ENCODE measurements at regions not wholly inside any gene's neighbourhood (a gene's known extent, or its start where the extent isn't known, plus 50 kb on each side); places are given as distances from the start of the nearest gene placed in this dataset.
"Not testable (repeated sequence)": the region's sequence is repeated elsewhere in the genome, so short reads cannot be mapped to it uniquely, and the experiment has no call there.

DNA sequence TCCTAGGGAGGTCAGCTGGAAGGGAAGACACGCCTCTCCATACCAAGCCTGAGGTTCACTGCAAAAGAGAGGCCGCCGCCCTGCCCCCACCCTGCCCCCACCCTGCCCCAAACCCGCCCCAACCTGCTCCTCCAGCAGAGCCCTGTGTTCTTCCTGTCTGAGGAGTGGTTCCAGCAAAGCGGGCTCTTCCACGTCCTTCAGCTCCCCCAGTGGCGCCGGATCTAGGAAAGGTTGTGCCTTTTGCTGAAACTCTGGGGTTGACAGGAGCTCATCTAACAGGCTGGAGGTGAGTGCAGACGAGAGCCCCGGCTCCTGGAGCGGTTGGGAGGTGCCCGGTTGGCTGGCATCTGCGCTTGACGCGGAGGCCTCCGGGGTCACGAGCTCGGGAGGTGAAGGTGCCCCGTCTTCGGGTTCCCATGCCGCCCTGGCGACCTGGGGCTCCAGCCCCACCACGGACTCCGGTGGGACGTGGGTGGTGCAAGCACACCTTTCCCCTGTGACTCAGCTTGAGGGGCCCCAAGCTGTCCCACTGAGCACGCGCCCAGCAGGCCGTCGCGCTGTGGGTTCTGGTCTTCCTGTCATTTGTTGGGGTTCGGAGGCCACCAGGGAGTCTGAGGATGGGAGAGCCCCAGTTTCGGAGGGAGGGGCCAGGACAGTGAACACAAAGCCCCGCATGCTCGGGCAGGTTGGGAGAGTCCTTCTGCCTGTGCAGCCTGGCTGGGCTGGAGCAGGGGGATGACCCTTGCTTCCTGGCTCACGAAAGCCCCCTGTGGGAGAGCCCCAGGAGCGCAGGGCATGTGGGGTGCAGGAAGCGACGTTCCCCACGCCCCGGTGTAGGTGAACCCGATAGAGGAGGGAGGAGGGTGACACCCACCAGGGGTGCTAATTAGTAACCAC lies 1467.1 kb downstream of the FOXD4L5 start:
- CTCF ChIA-PET: interaction anchor here (2.0 kb wide), 1 partner anchor 1019 kb away, joined by 8 read pairs; no protein-coding TSS in a partner anchor
- H3K4me3 Mint-ChIP-seq: peak overlapping the region; percentile 65
- peak overlapping the region; percentile 75 for H3K27ac Mint-ChIP-seq
- peaks cover 31% of the 10 kb centered on the region for H3K9me3 Mint-ChIP-seq
- peaks cover 40% of the 10 kb centered on the region for H3K27me3 Mint-ChIP-seq
- H3K4me1 Mint-ChIP-seq: peaks cover 17% of the 10 kb centered on the region
- DNase-seq: peak; percentile 73
- H3K36me3 Mint-ChIP-seq: peaks cover 6% of the 10 kb centered on the region

DNA sequence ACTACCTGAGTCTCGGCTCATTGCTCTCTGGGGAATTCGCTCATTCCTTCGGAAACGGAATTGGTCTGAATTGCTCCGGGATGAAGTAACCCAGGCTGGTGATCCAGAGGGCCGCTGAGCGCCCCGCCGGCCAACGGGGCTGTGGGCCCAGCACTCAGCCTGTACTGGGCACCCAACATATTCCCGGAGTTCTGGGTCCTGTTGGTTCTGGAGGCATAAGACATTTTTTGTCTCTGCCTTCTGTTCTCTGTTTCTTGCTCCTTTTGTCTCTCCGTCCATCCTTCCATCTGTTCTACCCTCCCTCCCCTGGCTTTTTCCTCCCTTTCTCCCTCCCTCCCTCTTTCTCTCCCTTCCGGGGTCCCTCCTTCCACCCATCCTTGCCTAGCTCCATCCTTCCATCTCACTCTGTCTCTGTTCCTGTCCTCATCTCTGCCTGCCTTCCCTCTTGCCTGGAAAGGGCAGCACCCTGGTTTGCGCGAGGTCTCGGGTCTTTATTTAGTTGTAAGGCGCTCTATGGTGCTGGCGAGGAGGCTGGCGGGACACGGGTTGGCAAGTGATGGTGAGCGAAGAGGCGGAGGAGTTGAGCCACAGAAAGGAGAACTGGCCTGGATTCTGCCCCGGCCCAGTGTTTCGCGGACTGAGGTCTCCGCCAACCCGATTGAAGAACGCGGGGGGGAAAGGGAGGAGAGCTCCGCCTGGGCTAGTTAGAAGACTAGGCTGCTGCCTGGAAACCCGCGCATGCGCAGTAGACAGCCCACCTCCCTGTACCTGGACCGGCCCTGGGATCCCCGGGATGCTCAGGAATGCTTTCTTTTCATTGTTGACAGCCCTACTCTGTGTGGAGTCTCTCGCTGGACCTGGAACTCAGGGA lies 1468.0 kb downstream of the FOXD4L5 start:
- H3K4me3 Mint-ChIP-seq: peak overlapping the region; percentile 65
- CTCF ChIA-PET: interaction anchor here (2.0 kb wide), 1 partner anchor 1018 kb away, joined by 8 read pairs; no protein-coding TSS in a partner anchor
- H3K9me3 Mint-ChIP-seq: peaks cover 31% of the 10 kb centered on the region
- H3K27me3 Mint-ChIP-seq: peaks cover 40% of the 10 kb centered on the region
- H3K27ac Mint-ChIP-seq: peak overlapping the region; percentile 2
- peaks cover 6% of the 10 kb centered on the region for H3K36me3 Mint-ChIP-seq
- peak; percentile 76 for DNase-seq
- peaks cover 17% of the 10 kb centered on the region for H3K4me1 Mint-ChIP-seq

DNA sequence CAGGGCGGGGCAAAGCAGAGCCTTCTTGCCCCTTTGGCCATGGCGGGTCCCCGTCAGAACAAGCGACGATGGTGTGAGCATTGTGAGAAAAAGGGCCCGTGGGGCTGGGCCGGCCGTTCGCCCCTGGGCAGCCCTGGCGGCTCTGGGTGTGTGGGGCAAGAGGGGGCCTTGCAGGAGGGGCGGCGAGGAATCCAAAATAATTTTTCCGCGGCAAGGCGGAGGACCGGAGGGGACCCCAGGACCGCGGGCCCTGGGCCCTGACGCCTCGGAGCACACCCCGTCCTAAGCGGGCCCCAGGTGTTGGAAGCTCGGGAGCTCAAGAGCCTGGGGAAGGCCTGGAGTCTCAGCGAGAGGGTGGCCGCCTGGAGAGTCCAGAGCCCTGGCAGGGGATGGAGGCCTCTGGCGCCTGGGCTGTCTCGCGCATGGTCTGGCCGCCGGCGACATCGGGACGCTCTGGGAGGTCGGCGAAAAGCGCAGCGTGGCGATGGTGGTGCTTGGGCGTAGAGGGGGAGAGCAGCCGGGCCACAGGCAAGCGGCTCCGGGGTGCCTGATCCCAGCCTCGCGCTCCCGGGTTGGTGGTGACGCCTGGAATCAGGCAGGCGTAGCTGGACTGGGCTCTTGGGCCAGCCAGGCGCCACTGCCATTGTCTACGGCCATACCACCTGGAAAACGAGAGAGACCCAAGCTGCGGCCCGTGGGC lies 1469.9 kb downstream of the FOXD4L5 start:
- peaks cover 40% of the 10 kb centered on the region for H3K27me3 Mint-ChIP-seq
- peaks cover 17% of the 10 kb centered on the region for H3K4me1 Mint-ChIP-seq
- DNase-seq, H3K4me3 Mint-ChIP-seq, CTCF ChIA-PET, H3K27ac Mint-ChIP-seq, H3K36me3 Mint-ChIP-seq: not testable (repeated sequence)
- peaks cover 28% of the 10 kb centered on the region for H3K9me3 Mint-ChIP-seq

DNA sequence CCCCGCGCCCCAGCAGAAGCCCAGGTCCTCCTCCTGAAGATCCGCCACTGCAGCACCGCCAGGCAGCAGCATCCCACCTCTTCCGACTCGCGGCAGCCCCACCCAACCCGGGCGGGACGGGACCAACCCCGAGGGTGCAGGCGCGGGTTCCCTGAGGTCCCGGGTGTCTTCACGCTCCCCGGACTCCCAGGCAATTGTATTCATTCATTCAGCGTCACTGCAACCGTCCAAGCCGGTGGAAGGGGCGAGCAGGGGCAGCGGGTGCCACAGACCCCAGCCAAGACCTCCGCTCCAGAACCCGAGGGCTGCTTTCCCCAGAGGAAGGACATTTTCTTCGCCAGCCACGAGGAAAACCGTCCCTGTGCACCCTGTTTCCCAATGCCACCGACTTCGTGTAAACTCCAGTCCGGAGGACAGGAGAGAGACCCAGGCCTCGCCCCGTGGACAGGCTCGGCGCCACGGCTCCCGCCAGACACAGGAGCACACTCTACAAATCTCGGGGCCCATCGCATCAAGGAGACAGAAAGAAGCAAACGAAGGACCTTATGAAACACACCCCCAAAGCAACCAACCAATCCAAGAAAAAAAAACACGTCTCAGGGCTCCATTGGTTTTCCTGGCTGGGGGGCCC lies 1471.5 kb downstream of the FOXD4L5 start:
- DNase-seq, H3K4me3 Mint-ChIP-seq, CTCF ChIA-PET, H3K27ac Mint-ChIP-seq, H3K36me3 Mint-ChIP-seq: not testable (repeated sequence)
- Mint-ChIP-seq H3K4me1 (peaks cover 17% of the 10 kb centered on the region), H3K9me3 (peaks cover 28% of the 10 kb centered on the region), H3K27me3 (peaks cover 37% of the 10 kb centered on the region)

DNA sequence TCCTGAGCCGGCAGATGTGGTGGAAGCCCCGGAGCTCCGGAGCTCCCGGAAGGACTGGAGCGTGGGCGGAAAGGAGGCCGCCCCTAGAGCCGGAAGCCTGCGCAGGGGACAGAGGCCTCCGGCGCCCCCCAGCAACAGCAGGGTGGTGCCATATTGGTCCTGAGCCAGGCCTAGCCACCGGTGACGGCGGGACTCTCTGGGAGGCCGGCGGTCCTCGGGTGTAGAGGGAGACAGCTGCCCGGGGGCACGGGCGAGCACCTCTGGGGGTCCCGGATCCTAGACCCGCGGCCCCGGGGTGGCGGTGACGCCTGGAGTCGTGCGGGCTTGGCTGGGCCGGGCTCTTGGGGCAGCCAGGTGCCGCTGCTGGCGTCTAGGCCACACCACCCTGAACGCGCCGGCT lies 1472.2 kb downstream of the FOXD4L5 start:
- Mint-ChIP-seq H3K4me1 (peaks cover 12% of the 10 kb centered on the region), H3K27me3 (peaks cover 31% of the 10 kb centered on the region), H3K9me3 (peaks cover 26% of the 10 kb centered on the region)
- H3K36me3 Mint-ChIP-seq, CTCF ChIA-PET, H3K27ac Mint-ChIP-seq, H3K4me3 Mint-ChIP-seq, DNase-seq: not testable (repeated sequence)

DNA sequence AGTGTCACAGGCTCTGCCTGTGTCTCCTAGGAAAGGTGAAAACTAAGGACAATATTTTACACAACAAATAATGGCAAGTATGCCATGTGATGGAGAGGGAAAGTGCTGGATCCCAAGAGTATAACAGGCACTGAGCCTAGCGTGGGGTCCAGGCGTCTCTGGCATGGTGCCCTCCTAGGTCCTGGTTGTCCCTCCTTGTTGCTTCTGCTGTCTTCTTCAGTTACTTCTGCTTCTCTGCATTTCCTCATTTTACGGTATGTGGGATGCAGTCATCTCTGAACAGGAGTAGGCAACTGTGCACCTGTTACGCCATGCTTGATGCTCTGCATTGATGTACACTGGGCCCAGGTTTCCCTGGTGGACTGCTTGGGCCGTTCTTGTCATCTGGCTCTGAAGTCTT lies 1480.8 kb downstream of the FOXD4L5 start:
- H3K27ac Mint-ChIP-seq: not testable (repeated sequence)

DNA sequence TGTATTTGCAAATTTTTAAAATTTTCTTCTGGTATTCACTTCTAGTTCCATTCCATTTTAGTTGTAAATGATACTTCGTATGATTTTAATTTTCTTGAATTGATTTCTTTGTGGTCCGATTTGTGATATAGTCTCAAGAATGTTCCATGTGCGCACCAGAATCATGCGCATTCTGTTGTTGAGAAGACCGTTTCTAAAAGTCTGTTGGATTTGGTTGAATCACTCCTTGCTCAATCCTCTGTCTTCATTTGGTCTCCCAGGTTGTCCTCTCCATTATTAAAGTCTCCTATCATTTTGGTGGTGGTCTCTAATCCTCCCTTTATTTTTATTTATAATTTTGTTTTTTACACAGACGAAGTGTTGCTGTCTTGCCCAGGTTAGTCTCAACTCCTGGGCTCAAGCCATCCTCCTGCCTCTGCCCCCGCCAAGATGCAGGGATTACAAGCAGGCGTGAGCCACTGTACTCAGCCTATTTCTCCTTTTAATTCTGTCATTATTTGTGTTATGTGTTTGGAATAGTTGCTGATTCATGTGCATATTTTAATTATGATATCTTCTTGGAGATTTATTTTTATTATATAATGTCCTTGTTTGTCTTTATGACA lies 1490.8 kb downstream of the FOXD4L5 start:
- DNase-seq, CTCF ChIA-PET, H3K4me3 Mint-ChIP-seq, H3K4me1 Mint-ChIP-seq, H3K36me3 Mint-ChIP-seq, H3K27me3 Mint-ChIP-seq, H3K27ac Mint-ChIP-seq: not testable (repeated sequence)
- peaks cover 29% of the 10 kb centered on the region for H3K9me3 Mint-ChIP-seq

More for the DNA sequence above, 1480.8 kb downstream of the FOXD4L5 start:
- CTCF ChIA-PET, H3K4me1 Mint-ChIP-seq, H3K4me3 Mint-ChIP-seq, H3K36me3 Mint-ChIP-seq, H3K27me3 Mint-ChIP-seq, DNase-seq: not testable (repeated sequence)
- peaks cover 23% of the 10 kb centered on the region for H3K9me3 Mint-ChIP-seq

DNA sequence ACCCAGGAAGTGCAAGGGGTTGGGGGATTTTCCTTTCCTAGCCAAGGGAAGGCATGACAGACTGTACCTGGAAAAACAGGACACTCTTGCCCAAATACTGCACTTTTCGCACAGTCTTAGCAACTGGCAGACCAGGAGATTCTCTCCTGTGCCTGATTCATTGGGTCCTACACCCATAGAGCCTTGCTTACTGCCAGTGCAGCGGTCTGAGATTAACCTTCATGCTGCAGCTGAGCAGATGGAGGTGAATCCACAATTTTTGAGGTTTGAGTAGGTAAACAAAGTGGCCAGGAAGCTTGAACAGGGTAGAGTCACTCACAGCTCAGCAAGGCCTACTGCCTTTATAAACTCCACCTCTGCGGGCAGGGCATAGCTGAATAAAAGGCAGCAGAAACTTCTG lies 1497.6 kb downstream of the FOXD4L5 start:
- H3K4me3 Mint-ChIP-seq, H3K27me3 Mint-ChIP-seq, H3K36me3 Mint-ChIP-seq, H3K4me1 Mint-ChIP-seq, H3K27ac Mint-ChIP-seq, DNase-seq, CTCF ChIA-PET: not testable (repeated sequence)
- H3K9me3 Mint-ChIP-seq: peaks cover 24% of the 10 kb centered on the region

DNA sequence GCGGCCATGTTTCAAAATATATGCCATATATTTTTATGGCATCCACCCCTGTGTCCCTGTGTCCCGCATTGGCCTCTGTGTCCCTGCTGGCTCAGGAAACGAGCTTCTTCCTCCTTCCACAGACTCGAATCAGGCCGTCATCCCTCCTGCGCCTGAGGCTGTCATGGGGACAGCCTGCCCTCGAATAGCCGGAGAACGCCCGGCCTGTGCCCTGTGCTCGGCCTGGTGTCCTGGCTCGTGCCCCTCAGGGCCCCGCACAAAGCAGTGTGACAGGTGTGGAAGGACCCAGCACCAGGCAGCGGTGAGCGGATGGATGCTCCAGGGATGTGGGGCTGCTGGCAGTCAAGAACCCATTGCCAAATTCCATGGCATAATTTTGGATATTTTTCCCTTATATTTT lies 1500.0 kb downstream of the FOXD4L5 start:
- H3K36me3 Mint-ChIP-seq, H3K4me3 Mint-ChIP-seq, H3K27me3 Mint-ChIP-seq, DNase-seq, CTCF ChIA-PET, H3K27ac Mint-ChIP-seq, H3K4me1 Mint-ChIP-seq: not testable (repeated sequence)
- H3K9me3 Mint-ChIP-seq: peaks cover 17% of the 10 kb centered on the region

DNA sequence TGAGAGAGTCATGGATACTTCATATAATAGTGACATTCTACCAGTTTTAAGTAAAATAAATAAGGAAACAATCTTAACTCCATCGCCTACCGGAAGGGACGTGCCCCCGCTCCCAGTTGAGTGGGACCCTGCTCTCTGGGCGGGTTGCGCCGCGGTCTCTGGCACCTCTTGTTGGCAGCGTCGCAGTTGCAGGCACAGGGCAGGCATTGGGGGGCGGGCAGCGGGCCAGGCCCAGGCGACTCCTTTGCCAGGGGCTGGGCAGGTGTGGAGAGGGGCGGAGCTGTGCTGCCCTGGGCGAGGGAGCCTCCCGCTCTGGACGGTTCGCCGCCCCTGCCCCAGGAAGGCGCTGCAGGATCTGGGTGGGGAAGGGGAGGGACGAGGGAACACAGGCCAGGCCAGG lies 1500.6 kb downstream of the FOXD4L5 start:
- H3K27me3 Mint-ChIP-seq, H3K4me3 Mint-ChIP-seq, H3K4me1 Mint-ChIP-seq, CTCF ChIA-PET, H3K27ac Mint-ChIP-seq, H3K36me3 Mint-ChIP-seq, DNase-seq: not testable (repeated sequence)
- peaks cover 11% of the 10 kb centered on the region for H3K9me3 Mint-ChIP-seq

DNA sequence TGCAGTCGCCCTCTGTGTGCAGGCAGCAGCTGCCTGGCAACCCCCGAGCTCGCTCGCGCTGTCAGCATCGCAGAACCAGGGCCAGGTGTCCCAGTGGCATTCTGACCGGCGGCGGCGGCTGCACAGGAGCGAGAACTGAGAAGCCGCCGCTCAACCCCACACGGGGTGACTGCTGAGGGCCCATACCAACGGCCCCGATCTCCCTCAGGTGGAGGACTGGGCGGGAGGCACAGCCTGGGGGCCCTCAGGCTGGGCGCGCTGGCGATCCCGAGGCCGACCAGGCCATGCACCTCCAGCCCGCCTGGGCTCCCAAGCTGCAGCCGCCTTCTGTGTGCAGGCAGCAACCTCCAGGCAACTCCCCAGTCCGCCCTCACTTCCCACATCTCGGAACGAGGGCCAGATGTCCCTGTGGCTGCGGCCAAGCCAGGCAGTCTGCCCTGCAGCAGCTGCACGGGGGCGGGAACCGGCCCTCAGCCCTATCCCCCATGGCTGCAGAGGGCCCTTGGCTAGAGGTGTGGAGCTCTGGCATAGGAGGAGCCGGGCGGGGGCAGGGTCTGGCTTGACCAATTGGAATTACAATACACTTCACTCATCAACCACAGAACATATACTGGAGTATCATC lies 1503.1 kb downstream of the FOXD4L5 start:
- H3K4me3 Mint-ChIP-seq, H3K36me3 Mint-ChIP-seq, H3K27ac Mint-ChIP-seq, H3K4me1 Mint-ChIP-seq, H3K27me3 Mint-ChIP-seq, H3K9me3 Mint-ChIP-seq, DNase-seq, CTCF ChIA-PET: not testable (repeated sequence)

DNA sequence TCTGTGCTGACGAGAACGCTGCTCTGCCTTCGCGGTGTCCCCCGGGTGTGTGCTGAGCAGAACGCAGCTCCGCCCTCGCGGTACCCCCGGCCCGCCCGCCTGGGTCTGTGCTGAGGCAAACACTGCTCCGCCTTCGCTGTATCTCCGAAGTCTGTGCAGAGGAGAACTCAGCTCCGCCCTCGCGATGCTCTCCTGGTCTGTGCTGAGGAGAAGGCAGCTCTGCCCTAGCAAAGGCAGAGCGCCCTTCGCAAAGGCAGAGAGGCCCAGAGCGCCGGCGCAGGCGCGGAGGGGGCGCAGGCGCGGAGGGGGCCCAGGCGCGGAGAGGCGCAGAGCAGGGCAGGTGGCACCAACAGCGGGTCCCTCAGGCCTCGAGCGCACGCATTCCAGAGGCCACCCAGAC lies 1503.6 kb downstream of the FOXD4L5 start:
- CTCF ChIA-PET, H3K9me3 Mint-ChIP-seq, H3K4me1 Mint-ChIP-seq, H3K36me3 Mint-ChIP-seq, H3K27me3 Mint-ChIP-seq, H3K4me3 Mint-ChIP-seq, H3K27ac Mint-ChIP-seq: not testable (repeated sequence)
- peak; percentile 18 for DNase-seq

DNA sequence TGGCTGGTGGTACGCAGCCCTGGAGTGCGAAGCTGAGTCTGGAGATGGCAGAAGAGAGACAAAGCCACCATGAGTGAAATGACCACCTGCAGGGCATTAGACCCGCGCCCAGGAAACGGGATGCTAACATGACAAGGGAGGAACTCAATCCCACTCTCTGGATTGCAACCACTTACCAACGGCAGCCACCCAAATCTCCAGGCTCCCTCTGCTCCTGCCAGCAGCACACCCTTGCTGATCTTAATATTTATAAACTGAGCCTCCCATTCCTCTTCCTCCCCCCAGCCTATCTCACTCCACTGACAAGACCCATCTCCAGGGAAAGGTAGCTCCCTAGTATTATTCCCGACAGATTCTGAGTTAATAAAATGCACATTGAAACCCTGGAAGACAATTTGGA lies 1508.8 kb downstream of the FOXD4L5 start:
- H3K4me3 Mint-ChIP-seq, H3K27me3 Mint-ChIP-seq, H3K36me3 Mint-ChIP-seq, DNase-seq, CTCF ChIA-PET, H3K27ac Mint-ChIP-seq, H3K4me1 Mint-ChIP-seq, H3K9me3 Mint-ChIP-seq: not testable (repeated sequence)
